ENCODE measurements at regions not wholly inside any gene's neighbourhood (a gene's known extent, or its start where the extent isn't known, plus 50 kb on each side); places are given as distances from the start of the nearest gene placed in this dataset.
A peak's percentile ranks its signal among the peaks of the same experiment; 100 is the strongest.
"Not testable (repeated sequence)": the region's sequence is repeated elsewhere in the genome, so short reads cannot be mapped to it uniquely, and the experiment has no call there.

DNA sequence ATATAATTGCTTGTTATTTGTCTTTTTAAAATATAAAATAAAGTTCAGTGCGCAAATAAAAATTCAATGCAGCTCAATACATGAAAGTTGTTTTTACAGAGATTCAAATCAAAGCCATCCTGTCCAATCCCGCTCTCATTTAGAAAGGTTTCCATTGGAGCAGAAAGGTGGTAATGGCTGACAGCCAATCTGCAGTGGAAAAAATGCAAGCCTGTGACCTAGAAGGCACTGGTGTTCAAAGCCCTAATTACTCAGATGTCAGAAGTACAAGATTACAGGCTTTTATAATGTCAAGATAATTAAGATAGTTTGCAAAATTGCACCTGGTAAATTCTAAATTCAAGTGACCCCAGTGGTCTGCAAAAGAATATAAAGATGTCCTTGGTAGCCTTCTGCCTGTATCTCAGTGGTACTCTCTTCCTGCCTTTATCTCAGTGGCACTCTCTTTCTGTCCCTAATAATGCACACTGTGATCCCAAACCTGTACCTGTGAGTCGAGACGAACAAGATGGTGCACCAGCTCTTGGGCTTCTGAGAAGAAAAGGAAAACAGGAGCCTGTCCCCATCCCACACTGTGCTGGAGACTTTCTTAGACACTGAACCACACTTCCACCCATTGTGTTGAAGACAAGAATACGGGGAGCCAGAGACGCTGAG, 212.6 kb upstream of the FRG1 start:
- not testable (repeated sequence) for DNase-seq

DNA sequence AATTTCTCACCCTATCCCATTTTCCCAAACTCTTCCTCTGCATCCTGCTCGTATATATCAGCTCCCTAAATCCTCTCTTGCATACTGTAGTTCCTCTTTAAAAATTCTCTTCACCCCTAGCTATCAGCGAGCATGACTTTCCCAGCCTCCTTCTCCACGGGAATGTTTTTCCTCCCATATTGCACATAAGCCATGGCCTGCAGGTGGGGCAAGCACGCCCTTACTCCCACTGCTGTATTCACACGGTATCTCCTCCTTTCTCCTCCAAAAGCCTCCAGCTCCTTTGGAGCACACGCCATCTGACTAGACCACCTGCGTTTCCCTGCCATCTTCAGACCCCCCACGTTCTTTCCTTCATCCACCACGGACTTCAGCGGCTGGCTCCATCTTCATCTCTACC, 208.7 kb upstream of the FRG1 start:
- DNase-seq: not testable (repeated sequence)

DNA sequence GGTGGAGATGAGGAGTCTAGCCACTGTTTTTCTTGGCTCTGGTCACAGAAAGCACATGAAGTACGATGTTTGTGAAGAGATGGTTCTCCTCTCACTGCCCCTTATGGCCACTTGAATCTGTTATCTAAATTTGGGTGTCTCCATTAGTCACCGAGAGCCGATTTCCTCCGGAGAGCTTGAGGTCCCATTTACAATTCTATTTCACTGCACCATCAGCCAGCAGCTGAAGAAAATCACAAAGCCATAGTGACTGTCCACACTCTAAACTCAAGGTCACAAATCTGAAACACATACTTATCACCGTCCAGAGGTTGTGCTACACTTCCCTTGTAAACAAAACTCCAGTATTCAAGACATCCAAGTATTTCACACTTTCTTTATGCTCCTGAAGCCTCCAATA, 207.2 kb upstream of the FRG1 start:
- DNase-seq: not testable (repeated sequence)

DNA sequence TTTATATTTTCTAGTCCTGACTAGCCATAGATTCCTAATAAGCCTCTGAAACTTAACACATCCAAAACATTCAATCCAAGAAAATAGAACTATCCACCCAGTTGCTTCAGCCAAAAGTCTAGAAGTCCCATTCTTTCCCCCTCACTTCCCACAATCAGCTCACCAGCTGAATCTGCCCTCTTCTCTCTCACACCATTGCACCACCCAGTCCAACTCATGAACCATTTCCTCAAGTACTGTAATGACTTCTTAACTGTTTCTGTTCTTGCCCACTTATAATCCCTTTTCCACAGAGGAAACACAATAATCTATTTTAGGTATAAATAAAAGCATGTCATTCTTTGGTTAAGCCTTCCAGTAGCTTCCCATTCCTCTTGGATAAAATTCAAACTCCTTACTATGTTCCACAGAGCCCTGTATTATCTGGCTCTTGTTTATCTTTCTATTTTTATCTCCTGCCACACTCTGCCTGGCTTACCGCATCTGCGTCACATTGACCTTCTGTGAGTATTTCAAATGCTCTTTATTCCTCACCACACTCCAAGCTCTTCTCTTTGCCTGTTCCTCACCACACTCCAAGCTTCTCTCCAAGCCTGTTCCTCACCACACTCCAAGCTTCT, 205.9 kb upstream of the FRG1 start:
- not testable (repeated sequence) for DNase-seq

DNA sequence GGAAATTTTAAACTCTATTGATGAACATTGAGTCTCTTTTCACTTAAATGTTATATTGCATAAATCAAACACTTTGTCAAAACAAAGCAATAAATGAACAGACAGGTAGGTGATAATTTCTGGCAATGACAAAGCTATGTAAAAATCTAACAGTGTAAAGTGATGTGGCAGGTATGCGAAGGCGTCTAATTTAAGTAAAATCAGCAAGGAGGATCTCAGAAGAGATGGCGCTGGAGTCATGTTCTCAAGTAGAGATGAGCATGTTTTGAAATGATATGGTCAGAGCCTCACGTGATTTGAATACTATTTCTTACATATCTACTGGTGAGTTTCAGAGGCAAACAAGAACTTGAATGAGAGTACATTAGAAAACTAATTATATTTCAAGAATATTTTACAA, 204.0 kb upstream of the FRG1 start:
- not testable (repeated sequence) for DNase-seq

DNA sequence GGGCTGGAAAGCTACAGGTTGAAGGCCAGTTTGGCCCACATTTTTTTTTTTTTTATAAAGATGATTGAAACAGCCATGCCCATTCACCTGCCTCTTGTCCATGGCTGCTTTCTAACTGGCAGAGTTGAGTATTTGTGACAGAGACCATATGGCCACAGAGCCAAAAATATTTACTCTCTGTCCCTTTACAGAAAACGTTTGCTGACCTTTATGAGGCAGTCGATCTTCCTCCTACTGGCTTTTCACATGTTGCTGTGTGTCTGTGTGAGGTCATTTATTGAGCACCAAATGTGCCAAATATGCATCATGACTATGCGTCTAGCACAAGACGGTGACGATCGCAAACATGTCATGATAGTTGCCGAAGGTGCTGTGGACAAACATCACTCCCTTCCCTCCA, 200.6 kb upstream of the FRG1 start:
- not testable (repeated sequence) for DNase-seq

DNA sequence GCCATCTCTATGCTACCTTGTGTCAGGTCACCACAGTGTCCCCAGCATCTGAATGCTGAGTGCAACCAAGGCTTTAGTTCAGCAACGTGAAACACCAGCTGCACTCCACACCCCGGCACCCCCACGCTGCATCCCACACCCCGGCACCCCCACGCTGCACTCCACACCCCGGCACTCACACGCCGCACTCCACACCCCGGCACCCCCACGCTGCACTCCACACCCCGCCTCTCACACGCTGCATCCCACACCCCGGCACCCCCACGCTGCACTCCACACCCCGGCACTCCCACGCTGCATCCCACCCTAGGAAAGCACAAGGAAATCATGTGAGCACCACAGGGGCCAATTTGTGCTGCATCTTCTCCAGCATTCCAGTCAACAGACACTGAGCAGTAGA, 199.8 kb upstream of the FRG1 start:
- no peak for DNase-seq

DNA sequence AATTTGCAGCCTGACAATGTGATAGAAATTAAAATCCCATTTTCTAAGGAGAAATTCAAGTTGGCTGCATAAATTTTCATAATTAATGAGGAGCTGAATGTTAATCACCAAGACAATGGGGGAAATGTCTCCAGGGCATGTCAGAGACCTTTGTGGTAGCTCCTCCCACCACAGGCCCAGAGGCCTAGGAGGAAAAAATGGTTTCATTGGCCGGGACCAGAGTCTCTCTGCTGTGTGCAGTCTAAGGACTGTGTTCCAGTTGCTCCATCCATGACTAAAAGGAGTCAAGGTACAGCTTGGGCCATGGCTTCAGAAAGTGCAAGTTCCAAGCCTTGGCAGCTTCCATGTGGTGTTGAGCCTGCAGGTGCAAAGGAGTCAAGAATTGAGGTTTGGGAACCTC, 187.6 kb upstream of the FRG1 start:
- DNase-seq: not testable (repeated sequence)

DNA sequence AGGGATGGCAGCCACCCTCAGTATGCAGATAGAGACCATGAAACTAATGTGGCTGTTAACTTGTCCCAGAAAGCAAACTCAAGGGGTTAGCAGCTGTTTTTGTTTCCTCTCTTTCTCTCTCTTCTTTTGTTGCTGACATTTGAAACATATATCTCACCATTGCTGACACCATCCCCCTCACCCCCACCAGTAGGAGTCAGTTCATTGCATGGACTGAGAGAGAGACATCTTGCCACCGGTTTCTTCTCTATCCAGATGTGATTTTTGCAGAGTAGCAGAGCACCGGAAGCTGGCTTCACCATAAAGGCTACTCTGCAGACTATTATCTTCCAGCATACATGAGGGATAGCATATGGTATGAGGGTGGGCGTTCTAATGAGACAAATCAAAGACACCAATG, 177.1 kb upstream of the FRG1 start:
- no peak for DNase-seq

DNA sequence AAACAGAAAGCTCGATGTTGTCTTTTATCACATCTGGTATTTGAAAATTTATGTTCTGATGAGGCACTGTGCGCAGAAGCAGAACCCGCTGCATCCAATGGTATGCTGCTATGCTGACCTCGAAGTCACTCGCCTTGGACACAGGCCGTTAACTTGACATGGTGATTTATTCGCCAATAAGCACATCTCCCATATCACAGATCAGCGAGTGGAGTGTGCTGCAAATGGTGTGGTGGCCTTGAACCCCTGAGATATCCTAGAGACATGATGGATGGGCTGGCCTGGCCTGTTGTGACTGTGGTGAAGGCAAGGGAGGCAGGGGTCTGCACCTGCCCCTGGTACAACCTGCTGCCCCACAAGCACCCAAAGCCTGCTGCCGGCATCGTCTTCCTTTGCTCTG, 175.4 kb upstream of the FRG1 start:
- DNase-seq: no peak

DNA sequence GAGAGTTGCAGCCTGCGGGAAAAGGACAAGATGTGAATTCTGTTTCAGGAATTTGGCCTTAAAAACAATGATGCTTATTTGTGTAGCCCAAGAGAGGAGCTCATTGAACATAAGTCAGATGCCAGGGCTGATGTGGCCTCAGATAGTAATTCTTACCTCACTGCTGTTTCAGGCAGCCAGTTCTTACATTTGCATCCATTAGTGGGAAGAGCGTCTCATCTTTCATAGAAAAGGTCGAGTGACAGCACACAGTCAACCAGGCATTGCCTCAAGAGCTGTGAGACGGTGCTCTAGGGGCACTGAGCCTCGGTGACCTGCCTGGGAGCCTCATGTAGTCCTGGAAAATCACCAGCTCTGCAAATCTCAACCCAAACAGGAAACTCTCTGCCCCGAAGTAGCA, 174.9 kb upstream of the FRG1 start:
- DNase-seq: no peak

DNA sequence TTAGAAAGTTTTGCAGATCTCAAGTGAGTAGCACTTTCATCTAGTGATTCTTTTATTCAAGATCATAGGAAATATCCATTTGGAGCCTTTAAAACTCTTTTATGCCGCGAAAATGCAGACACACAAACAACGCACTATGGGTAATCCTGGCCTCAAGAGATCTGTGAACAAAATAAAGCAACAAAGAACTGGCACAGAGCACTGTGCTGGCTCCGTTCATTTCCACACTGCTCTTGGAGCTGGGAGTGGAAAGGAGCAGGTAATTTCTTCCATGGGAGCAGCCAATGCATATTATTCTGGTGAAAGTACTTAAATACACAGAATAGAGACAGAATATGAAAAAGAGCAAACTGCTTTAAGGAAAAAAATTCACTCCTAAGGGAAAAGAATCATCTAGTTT, 172.7 kb upstream of the FRG1 start:
- no peak for DNase-seq

DNA sequence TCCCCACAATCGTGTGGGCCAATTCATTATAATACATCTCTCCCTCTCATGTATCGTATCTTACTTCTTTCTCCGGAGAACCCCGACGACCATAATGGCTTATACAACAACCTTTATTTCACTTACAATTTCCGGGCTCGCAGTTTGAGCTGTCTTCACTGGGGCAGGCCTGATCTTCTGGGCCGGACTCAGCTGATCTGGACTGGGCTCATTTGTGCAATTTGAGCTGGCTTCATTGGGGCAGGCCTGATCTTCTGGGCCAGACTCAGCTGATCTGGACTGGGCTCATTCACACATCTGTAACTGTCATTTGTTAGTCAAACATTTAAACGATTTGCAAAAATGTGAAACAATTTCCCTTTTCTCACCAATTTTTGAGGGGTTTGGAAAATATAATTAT, 171.5 kb upstream of the FRG1 start:
- no peak for DNase-seq

DNA sequence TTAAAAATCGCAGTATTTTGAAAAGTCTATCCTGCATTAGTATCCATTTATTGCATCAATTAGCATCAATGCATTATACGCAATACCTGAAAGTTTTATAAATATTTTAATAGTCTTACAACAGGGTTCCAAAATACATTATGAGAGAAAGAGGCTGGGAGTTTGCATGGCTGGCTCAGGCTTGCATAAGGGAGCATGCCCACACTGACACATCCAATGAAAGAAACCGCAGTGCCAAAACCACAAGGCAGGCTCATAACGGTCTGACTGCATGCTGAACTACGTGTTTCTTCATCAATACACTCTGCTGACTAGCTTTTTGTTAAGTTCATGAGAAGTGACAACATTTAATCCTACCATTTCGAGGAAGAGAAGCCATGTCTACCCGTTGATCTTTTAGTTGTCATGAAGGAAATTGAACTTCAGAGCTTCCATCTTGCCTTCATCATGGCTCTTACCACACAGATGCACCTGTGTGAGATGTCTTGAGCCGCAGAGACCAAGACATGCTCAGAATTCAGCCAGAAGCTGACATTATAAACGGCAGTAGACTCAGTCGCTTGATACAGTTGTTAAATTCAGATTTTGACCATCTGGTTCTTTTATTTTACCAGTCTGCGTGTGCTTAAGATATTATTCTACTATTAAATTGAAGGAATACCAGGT, 168.8 kb upstream of the FRG1 start:
- DNase-seq: no peak

DNA sequence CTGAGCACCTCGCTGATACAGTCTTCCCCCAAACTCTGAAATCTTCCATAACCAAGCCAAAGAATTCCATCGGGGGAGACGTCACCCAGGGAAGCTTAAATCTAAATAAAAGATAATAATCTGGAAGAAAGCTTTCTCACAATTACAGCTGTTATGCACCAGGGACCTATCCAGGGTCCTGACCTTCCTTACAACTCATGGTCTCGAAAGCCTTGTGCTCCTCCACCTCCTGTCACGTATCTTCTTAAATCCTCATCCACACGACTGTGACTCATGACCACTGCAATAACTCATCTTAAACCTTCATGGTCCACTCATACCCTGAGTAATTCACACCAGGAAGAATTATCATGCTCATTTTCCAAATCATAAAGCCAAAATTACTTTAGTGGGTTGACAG, 166.8 kb upstream of the FRG1 start:
- DNase-seq: no peak

DNA sequence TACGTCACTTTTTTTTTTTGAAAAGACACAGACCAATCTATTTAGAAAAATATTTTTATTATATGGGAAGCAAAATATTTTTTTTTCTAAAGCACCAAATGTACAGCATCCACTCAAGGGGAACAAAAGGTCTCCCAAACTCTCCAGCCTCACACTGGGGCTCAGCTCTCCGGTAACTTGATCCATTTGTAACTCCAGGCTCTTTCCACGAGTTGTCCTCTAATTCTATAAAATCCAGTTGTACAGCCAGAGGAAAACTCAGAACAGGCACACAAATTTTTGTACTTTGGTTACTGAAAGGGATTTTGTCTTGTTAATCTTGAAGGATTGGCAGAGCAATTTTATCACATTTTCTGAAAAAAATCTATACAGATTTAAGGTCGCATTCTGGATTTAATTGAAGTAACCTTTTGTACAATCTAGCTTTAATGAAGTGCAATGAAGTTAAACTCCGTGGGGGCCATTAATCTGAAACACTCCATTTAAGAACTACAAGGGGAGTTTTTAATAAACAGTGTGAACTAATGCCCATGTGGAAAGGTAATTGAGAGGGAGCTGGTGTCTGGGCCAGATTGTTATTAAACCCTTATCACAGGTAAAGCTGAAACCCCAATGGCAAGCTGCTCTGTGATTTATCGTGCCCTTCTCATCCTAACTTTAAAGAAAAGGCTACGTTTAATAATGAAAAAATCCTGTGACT, 161.2 kb upstream of the FRG1 start:
- no peak for DNase-seq

DNA sequence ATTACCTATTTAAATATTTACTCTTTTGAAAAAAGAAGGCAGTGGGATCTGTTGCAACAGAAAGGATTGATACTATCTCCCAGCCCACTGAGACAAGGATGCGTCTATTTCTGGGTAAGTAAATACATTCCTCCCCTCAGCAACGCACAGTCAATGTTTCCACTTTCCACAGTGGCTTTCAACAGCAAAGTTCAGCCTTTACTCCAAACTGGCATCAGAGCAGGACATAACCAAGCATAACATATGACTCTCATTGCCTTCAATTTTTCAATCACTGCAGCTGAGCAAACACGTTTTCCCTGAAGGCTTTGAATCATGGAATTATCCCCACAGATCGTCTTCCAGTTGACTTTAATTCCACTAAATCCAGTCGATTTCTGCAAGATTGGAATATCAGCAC, 160.3 kb upstream of the FRG1 start:
- DNase-seq: no peak

DNA sequence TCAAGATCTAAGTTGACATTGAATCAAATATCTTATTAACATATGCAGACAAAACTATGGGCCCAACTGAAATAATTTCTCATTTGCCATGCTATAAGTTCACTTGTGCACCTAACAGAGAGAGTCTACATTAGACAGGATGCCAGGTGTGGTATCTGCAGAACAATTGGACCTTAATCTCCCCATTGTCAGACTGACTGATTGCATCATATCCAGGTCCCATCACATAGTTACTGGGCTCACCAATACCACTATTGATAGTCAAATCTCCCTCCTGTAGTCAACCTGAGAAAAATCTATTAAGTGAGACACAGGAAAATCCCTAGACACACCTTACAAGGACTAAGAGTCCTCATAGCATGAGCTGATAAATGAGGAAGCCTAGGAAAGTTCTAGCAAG, 156.0 kb upstream of the FRG1 start:
- no peak for DNase-seq

DNA sequence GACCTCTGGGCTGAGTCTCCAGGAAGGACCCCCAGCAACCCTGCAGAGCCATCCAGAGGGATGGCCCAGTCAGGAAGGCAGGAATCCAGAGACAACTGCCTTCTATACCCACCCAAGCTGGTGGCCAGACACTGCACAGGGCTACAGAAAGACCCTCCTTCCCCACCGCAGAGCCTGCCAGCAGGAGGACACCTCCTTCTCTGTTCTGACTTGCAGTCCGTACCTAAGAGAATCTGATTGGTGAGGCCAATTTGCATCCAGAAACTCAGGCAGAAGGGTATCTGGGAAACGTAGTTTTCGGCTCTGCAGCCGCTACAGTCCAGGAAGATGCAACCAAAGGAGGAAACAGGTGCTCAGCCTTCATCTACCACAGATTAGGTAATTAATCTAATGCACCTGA, 155.4 kb upstream of the FRG1 start:
- no peak for DNase-seq

DNA sequence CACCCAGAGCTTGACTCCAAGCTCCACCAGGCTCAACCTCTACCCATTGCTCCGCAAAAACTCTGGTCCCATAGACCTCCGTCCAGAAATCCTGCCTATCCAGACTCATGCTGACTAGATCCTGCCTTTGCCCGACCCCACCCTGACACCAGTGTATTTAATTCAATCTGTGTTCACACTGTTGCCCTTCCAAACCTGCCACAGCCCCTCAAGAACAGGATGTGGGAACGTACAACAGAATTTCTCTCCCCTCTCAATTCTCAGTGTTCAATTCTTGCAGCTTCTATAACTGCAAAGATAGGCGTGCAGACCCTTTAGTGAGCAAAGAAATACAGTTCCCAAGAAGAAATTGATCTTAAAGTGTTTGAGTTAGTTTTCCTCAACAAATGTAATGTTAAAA, 154.2 kb upstream of the FRG1 start:
- no peak for DNase-seq

DNA sequence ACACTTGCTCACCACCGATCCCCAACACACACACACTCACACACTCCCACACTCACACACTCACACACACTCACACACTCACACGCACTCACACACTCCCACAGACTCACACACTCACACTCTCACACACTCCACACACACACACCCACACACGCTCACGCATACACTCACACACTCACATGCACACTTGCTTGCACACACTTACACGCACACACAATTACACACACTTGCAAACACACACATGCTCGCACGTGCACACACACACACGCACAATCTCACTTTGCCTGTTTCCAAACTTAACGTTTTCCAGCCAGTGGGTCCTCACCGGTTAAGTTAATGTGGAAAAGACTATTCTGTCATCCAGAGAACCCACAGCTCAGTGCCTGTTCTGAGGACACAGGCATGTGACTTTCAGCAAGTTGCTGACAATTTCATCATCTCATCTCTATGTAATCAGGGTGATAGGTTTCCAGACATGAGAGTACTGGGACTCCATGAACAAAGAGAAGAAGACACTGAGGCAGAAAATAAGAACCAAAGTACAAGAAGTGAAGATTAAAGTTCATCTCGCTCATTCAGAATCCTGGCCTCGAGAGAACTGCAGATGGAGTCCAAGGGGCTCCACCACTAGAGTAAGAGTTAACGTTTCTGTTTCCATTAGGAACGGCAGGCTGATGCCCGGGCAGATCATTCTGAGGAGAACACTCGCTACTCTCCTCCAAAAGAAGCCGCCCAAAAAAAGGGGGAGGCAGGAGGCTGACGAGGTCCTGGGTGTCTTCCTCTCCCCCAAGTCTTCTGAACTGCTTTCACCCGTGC, 153.2 kb upstream of the FRG1 start:
- DNase-seq: no peak

DNA sequence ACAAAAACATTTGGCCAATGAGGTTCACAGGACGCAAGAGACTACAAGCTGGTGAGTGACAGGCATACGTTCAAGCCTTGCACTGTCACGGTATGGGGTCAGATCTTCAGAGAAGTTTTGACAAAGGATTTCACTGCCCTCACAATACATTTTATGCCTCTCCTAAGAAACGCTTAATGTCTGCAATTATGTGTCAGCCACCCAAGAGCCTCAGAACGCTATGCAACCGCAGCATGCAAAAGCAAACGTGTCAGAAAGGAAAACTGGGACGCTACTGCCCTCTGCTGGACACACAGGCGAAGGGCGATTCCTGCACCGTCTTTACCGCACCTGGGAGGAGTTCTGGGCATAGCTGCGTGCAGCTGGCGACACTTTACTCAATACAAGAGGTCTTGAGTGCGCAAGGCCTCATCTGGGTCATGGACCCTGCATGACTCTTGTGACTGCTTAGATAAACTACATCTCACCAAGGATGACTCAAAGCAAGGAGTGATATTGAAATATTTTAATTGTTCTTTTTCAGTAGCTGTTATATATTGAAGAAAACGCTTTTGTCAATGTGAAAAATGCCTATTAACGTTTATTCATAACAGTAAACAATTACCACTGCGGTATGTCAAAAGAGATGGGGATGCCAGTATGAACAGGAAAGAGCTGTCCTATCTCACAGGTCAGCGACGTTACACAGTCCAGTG, 147.6 kb upstream of the FRG1 start:
- peak; percentile 91 for DNase-seq
